ENCODE measurements at regions not wholly inside any gene's neighbourhood (a gene's known extent, or its start where the extent isn't known, plus 50 kb on each side); places are given as distances from the start of the nearest gene placed in this dataset.

- Histone ChIP-seq H3K9ac (no peak overlapping the region), H3K9me3 (replicated peaks in 1 of 11) (no peaks in the 10 kb centered on the region), H3K27ac (no peak overlapping the region), H4K20me1 (no peaks in the 10 kb centered on the region), H3K36me3 (no peaks in the 10 kb centered on the region), H3K4me3 (no peak overlapping the region), H3K27me3 (no peaks in the 10 kb centered on the region), H3K4me1 (peaks cover 3 to 38% (median 19%) of the 10 kb centered on the region in 10 experiments; a peak in 19 of 20 replicates), H3K4me2 (no peak overlapping the region)
- TF ChIP-seq Cebpa-rat (IDR thresholded peaks at IDR 0.05): no peak
Observed at GRCh38 chr3:72237679-72238009, 452.7 kb upstream of the PROK2 start.

- H3K36me3 ChIP-seq: no peaks in the 10 kb centered on the region
Observed at GRCh38 chr3:72234391-72234790, 449.4 kb upstream of the PROK2 start.

GRCh38 chr3:72233571-72233970, 448.6 kb upstream of the PROK2 start:
- peaks cover 30 to 54% (median 49%) of the 10 kb centered on the region in 10 experiments for H3K4me1 ChIP-seq

More at GRCh38 chr3:72234391-72234790, 449.4 kb upstream of the PROK2 start:
- peaks cover 30 to 51% (median 42%) of the 10 kb centered on the region in 10 experiments for H3K4me1 ChIP-seq
- no peak overlapping the region for H3K9ac ChIP-seq
- TF ChIP-seq Cebpa-rat (IDR thresholded peaks at IDR 0.05): no peak
- no peak overlapping the region for H3K27ac ChIP-seq
- H3K4me3 ChIP-seq: no peak overlapping the region
- H3K4me2 ChIP-seq: no peak overlapping the region
- no peaks in the 10 kb centered on the region for H3K9me3 ChIP-seq (replicated peaks in 1 of 11)
- H4K20me1 ChIP-seq: no peaks in the 10 kb centered on the region
- no peaks in the 10 kb centered on the region for H3K27me3 ChIP-seq

GRCh38 chr3:72232777-72233176, 447.8 kb upstream of the PROK2 start:
- H3K4me2 ChIP-seq: peak overlapping the region; percentile 32 to 82 (median 62)
- H3K27me3 ChIP-seq: no peaks in the 10 kb centered on the region
- no peaks in the 10 kb centered on the region for H4K20me1 ChIP-seq
- H3K4me1 ChIP-seq: peaks cover 38 to 62% (median 57%) of the 10 kb centered on the region in 10 experiments
- no peaks in the 10 kb centered on the region for H3K36me3 ChIP-seq
- TF ChIP-seq Cebpa-rat (IDR thresholded peaks at IDR 0.05): no peak
- H3K4me3 ChIP-seq: no peak overlapping the region
- H3K9me3 ChIP-seq (replicated peaks in 1 of 11): no peaks in the 10 kb centered on the region; a peak in 1 of 22 replicates
- H3K9ac ChIP-seq: no peak overlapping the region
- no peak overlapping the region for H3K27ac ChIP-seq

More at GRCh38 chr3:72233571-72233970, 448.6 kb upstream of the PROK2 start:
- Histone ChIP-seq H3K9me3 (replicated peaks in 1 of 11) (no peaks in the 10 kb centered on the region; a peak in 1 of 22 replicates), H3K27ac (0 out of 22 replicates have a peak overlapping the region, but pooled peaks of 1 of the 11 experiments have one; percentile 13), H3K27me3 (no peaks in the 10 kb centered on the region), H4K20me1 (no peaks in the 10 kb centered on the region), H3K9ac (no peak overlapping the region), H3K4me2 (peak overlapping the region in 8 of 11 experiments; percentile 35 to 82 (median 72); a peak in 11 of 22 replicates), H3K36me3 (no peaks in the 10 kb centered on the region), H3K4me3 (no peak overlapping the region)
- TF ChIP-seq Cebpa-rat (IDR thresholded peaks at IDR 0.05): no peak

- H3K27me3 ChIP-seq: no peaks in the 10 kb centered on the region
- H3K27ac ChIP-seq: no peak overlapping the region
- no peaks in the 10 kb centered on the region for H4K20me1 ChIP-seq
- no peak overlapping the region for H3K9ac ChIP-seq
- H3K9me3 ChIP-seq (replicated peaks in 1 of 11): no peaks in the 10 kb centered on the region; a peak in 1 of 22 replicates
- no peak for TF ChIP-seq Cebpa-rat (IDR thresholded peaks at IDR 0.05)
- peaks cover 43 to 67% (median 61%) of the 10 kb centered on the region in 10 experiments for H3K4me1 ChIP-seq
- no peak overlapping the region for H3K4me3 ChIP-seq
- H3K4me2 ChIP-seq: peak overlapping the region; percentile 32 to 82 (median 62)
- H3K36me3 ChIP-seq: no peaks in the 10 kb centered on the region
Observed at GRCh38 chr3:72232331-72232730, 447.4 kb upstream of the PROK2 start.

- Histone ChIP-seq H3K4me2 (peak overlapping the region; percentile 33 to 82 (median 69); a peak in 20 of 22 replicates), H3K27me3 (no peaks in the 10 kb centered on the region), H3K4me3 (no peak overlapping the region), H3K9me3 (replicated peaks in 1 of 11) (peaks cover 0 to 5% (median 3%) of the 10 kb centered on the region in 11 experiments; a peak in 14 of 22 replicates), H4K20me1 (no peaks in the 10 kb centered on the region), H3K9ac (no peak overlapping the region), H3K27ac (no peak overlapping the region), H3K36me3 (no peaks in the 10 kb centered on the region), H3K4me1 (peaks cover 50 to 74% (median 68%) of the 10 kb centered on the region in 10 experiments)
- no peak for TF ChIP-seq Cebpa-rat (IDR thresholded peaks at IDR 0.05)
Observed at GRCh38 chr3:72231439-72232196, 446.7 kb upstream of the PROK2 start.

- no peak overlapping the region for H3K4me3 ChIP-seq
- no peak overlapping the region; a peak in 1 of 22 replicates for H3K27ac ChIP-seq
- H3K4me1 ChIP-seq: peaks cover 54 to 77% (median 68%) of the 10 kb centered on the region in 10 experiments
- TF ChIP-seq Cebpa-rat (IDR thresholded peaks at IDR 0.05): no peak
- no peak overlapping the region for H3K9ac ChIP-seq
- H3K4me2 ChIP-seq: peak overlapping the region; percentile 33 to 82 (median 69)
- no peaks in the 10 kb centered on the region for H3K27me3 ChIP-seq
- H4K20me1 ChIP-seq: no peaks in the 10 kb centered on the region
- H3K36me3 ChIP-seq: 0 out of 22 replicates have a peak, but pooled peaks cover 0 to 2% (median 0%) of the 10 kb centered on the region in 11 experiments
- peaks cover 6 to 12% (median 10%) of the 10 kb centered on the region in 11 experiments for H3K9me3 ChIP-seq (replicated peaks in 1 of 11)
Observed at GRCh38 chr3:72230774-72231379, 445.9 kb upstream of the PROK2 start.

GRCh38 chr3:72229952-72230351, 445.0 kb upstream of the PROK2 start:
- Histone ChIP-seq H3K4me1 (peaks cover 54 to 77% (median 68%) of the 10 kb centered on the region in 10 experiments), H3K36me3 (0 out of 22 replicates have a peak, but pooled peaks cover 0 to 5% (median 0%) of the 10 kb centered on the region in 11 experiments), H4K20me1 (no peaks in the 10 kb centered on the region), H3K4me2 (peak overlapping the region; percentile 33 to 82 (median 69); a peak in 21 of 22 replicates), H3K27ac (no peak overlapping the region; a peak in 1 of 22 replicates), H3K9ac (no peak overlapping the region), H3K9me3 (replicated peaks in 1 of 11) (peaks cover 16 to 22% (median 20%) of the 10 kb centered on the region in 11 experiments), H3K4me3 (no peak overlapping the region), H3K27me3 (no peaks in the 10 kb centered on the region)
- 0 out of 22 replicates have a peak, but pooled peaks of 1 of the 11 experiments have one; percentile 7 for TF ChIP-seq Cebpa-rat (IDR thresholded peaks at IDR 0.05)

GRCh38 chr3:72227486-72228070, 442.6 kb upstream of the PROK2 start:
- 0 out of 22 replicates have a peak, but pooled peaks cover 0 to 5% (median 0%) of the 10 kb centered on the region in 11 experiments for H3K36me3 ChIP-seq
- H3K4me1 ChIP-seq: peaks cover 49 to 65% (median 60%) of the 10 kb centered on the region in 10 experiments
- H3K9me3 ChIP-seq (replicated peaks in 1 of 11): peaks cover 28 to 40% (median 34%) of the 10 kb centered on the region in 11 experiments
- peak overlapping the region in 4 of 11 experiments; percentile 4 to 32 (median 18); a peak in 4 of 22 replicates for H3K27ac ChIP-seq
- H3K9ac ChIP-seq: no peak overlapping the region
- no peaks in the 10 kb centered on the region for H4K20me1 ChIP-seq
- no peak for TF ChIP-seq Cebpa-rat (IDR thresholded peaks at IDR 0.05)
- no peaks in the 10 kb centered on the region for H3K27me3 ChIP-seq
- H3K4me3 ChIP-seq: no peak overlapping the region
- peak overlapping the region; percentile 61 to 82 (median 75) for H3K4me2 ChIP-seq

All from BLaER1 treated with 17β-estradiol and CSF1 and Interleukin-3, amounts not matched to agents 10 nM and 100 nM (cell line).